Fibroblast of the aortic adventitia (primary cell): ENCODE measurements at regions not wholly inside any gene's neighbourhood (a gene's known extent, or its start where the extent isn't known, plus 50 kb on each side); places are given as distances from the start of the nearest gene placed in this dataset.

ENCODE experiments used
- DNase-seq: peaks from one replicate; pipeline ENCODE4 v3.0.0-alpha.2; 2010; ENCODE audit warnings: low read depth
- H3K4me3 ChIP-seq: 2 replicates; pipeline ENCODE4 v1.5.1; 2011; ENCODE audit warnings: low read depth, mild to moderate bottlenecking, control low read depth, low read length, moderate library complexity
- CTCF ChIP-seq: IDR thresholded peaks from 2 replicates; pipeline ENCODE4 v1.5.1; 2011; ENCODE audit warnings: mild to moderate bottlenecking, low read length, control low read depth, inconsistent platforms; ENCODE audit not compliant: insufficient read depth

GRCh38 chr5:89777758-89778157 lies 631.8 kb downstream of the CETN3 start:
- no peak overlapping the region for H3K4me3 ChIP-seq
- TF ChIP-seq CTCF, result no peak
- DNase-seq, result no peak

- DNase-seq, result peak; percentile 25
These were observed 639.6 kb downstream of the CETN3 start for GRCh38 chr5:89769975-89770374.

DNA sequence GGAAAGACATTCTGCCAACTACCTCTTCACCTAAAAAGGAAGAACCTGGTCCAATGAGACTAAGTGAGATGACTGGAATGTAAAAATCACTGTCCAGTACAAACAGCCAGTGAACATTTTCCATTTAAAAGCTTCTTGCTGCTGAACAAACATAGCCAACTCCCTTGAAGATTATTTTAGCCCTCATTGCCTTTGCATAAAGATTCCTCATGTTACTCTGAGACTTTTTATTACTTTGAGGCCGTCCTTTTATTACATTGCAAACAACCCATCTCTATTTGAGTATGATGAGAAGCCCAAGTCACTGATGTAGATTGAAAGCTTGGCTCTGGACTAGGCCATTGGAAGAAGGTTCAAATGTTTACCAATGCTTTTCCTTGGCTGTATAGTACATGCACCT lies 649.8 kb downstream of the CETN3 start:
- no peak overlapping the region for H3K4me3 ChIP-seq
- no peak for TF ChIP-seq CTCF
- DNase-seq, result no peak

More at GRCh38 chr5:89769975-89770374, 639.6 kb downstream of the CETN3 start:
- no peak overlapping the region for H3K4me3 ChIP-seq
- no peak for TF ChIP-seq CTCF

- TF ChIP-seq CTCF, result no peak
- no peak for DNase-seq
- H3K4me3 ChIP-seq, result no peak overlapping the region
These were observed 651.4 kb downstream of the CETN3 start for GRCh38 chr5:89758146-89758545.

DNA sequence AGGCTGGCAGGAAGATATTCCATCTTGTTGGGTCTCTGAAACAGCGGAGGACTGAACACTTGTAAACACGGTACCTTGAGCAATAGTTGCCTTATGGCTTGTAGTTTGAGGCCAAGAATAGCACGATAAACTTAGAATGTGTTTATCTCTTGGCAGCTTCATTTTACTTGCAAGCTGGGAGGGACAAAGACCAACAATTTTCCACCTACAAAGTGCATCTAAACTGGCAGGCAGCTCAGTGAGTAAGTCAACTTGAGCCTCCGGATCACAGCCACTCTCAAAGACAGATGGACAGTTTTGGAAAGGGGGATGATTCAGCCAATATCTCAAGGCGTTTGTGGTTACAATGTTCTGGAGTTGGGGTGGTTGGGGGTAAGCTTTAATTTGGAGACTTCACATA lies 652.6 kb downstream of the CETN3 start:
- no peak overlapping the region for H3K4me3 ChIP-seq
- no peak for TF ChIP-seq CTCF

GRCh38 chr5:89755024-89755423 lies 654.5 kb downstream of the CETN3 start:
- H3K4me3 ChIP-seq, result no peak overlapping the region
- no peak for TF ChIP-seq CTCF
- DNase-seq, result no peak

More for the DNA sequence above, 652.6 kb downstream of the CETN3 start:
- peak; percentile 24 for DNase-seq

- TF ChIP-seq CTCF, result no peak
- no peak overlapping the region for H3K4me3 ChIP-seq
- peak; percentile 70 for DNase-seq
These were observed 674.5 kb downstream of the CETN3 start for GRCh38 chr5:89735082-89735481.
